HG03135 (cell line): ENCODE measurements at regions not wholly inside any gene's neighbourhood (a gene's known extent, or its start where the extent isn't known, plus 50 kb on each side); places are given as distances from the start of the nearest gene placed in this dataset.

Experiments
- ATAC-seq: cut with Tn5 transposase; IDR thresholded peaks from one replicate; pipeline ENCODE4 v1.9.1; 2021; ENCODE audit warnings: mild to moderate bottlenecking, moderate library complexity; ENCODE audit not compliant: unreplicated experiment

- no peak for ATAC-seq
These were observed 54.4 kb upstream of the RPL38 start for GRCh38 chr17:74148901-74149596.

- no peak for ATAC-seq
These were observed 53.7 kb upstream of the RPL38 start for GRCh38 chr17:74149597-74150427.

- no peak for ATAC-seq
These were observed 53.0 kb upstream of the RPL38 start for GRCh38 chr17:74150428-74151025.

GRCh38 chr17:74151551-74152315, 51.7 kb upstream of the RPL38 start:
- ATAC-seq = no peak

- ATAC-seq = no peak
These were observed 50.7 kb upstream of the RPL38 start for GRCh38 chr17:74152591-74153455.

- ATAC-seq = no peak
These were observed 50.0 kb upstream of the RPL38 start for GRCh38 chr17:74153456-74153810.
